ENCODE measurements at regions not wholly inside any gene's neighbourhood (a gene's known extent, or its start where the extent isn't known, plus 50 kb on each side); places are given as distances from the start of the nearest gene placed in this dataset.

GRCh38 chr12:66742508-66743367 lies 63.9 kb upstream of the GRIP1 start:
- TF ChIP-seq, protein P1, sequence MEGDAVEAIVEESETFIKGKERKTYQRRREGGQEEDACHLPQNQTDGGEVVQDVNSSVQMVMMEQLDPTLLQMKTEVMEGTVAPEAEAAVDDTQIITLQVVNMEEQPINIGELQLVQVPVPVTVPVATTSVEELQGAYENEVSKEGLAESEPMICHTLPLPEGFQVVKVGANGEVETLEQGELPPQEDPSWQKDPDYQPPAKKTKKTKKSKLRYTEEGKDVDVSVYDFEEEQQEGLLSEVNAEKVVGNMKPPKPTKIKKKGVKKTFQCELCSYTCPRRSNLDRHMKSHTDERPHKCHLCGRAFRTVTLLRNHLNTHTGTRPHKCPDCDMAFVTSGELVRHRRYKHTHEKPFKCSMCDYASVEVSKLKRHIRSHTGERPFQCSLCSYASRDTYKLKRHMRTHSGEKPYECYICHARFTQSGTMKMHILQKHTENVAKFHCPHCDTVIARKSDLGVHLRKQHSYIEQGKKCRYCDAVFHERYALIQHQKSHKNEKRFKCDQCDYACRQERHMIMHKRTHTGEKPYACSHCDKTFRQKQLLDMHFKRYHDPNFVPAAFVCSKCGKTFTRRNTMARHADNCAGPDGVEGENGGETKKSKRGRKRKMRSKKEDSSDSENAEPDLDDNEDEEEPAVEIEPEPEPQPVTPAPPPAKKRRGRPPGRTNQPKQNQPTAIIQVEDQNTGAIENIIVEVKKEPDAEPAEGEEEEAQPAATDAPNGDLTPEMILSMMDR (IDR thresholded peaks at IDR 0.05) = no peak
- no peak for TF ChIP-seq POLR2A (IDR thresholded peaks at IDR 0.05)
